H1 (cell line): ENCODE measurements at regions not wholly inside any gene's neighbourhood (a gene's known extent, or its start where the extent isn't known, plus 50 kb on each side); places are given as distances from the start of the nearest gene placed in this dataset.

Source experiments
- CBX5 ChIP-seq: fragments of 300-800, 300-1000 bp; sonication (generic); IDR thresholded peaks from 2 replicates; pipeline ENCODE4 v1.7.1; 2016; ENCODE audit warnings: antibody characterized with exemption, low read length, low read depth
- CHD1 ChIP-seq: IDR thresholded peaks from 2 replicates; pipeline ENCODE4 v1.6.1; 2012; ENCODE audit warnings: low read depth, low read length, improper control_type of control experiment
- CTCF ChIP-seq, 3 experiments: IDR thresholded peaks; 1 replicate in 2 of 3; 2 replicates in 1 of 3; pipeline versions ENCODE4 v1.5.1 to v1.6.1; 2011; ENCODE audit warnings: low read length in 3 of 3, mild to moderate bottlenecking in 3 of 3, inconsistent platforms in 2 of 3, low read depth in 1 of 3, moderate library complexity in 1 of 3; ENCODE audit not compliant: insufficient read depth in 1 of 3; ENCODE audit errors: control extremely low read depth in 1 of 3
- EP300 ChIP-seq, 2 experiments: IDR thresholded peaks; 1 replicate in 1 of 2; 2 replicates in 1 of 2; pipeline ENCODE4 v1.6.1; 2011 to 2012; ENCODE audit warnings: low read depth in 2 of 2, low read length in 2 of 2, mild to moderate bottlenecking in 2 of 2, borderline replicate concordance in 1 of 2, inconsistent platforms in 1 of 2, moderate library complexity in 1 of 2
- EZH2 ChIP-seq: fragments of 200-600 bp; sonication (generic); IDR thresholded peaks from 2 replicates; pipeline ENCODE4 v1.7.1; 2012; ENCODE audit warnings: low read depth, mild to moderate bottlenecking, moderate library complexity, low read length, inconsistent platforms; ENCODE audit not compliant: severe bottlenecking
- GABPA ChIP-seq: IDR thresholded peaks from 2 replicates; pipeline ENCODE4 v1.6.1; 2011; ENCODE audit warnings: mild to moderate bottlenecking, low read length, moderate library complexity, borderline replicate concordance; ENCODE audit not compliant: insufficient read depth
- KDM1A ChIP-seq: fragments of 200-600, 300-600 bp; sonication (generic); IDR thresholded peaks from 2 replicates; pipeline ENCODE4 v1.7.1; 2016; ENCODE audit warnings: mild to moderate bottlenecking, low read length, borderline replicate concordance
- NRF1 ChIP-seq: IDR thresholded peaks from 2 replicates; pipeline ENCODE4 v1.6.1; 2011; ENCODE audit warnings: mild to moderate bottlenecking, low read depth, low read length, improper control_type of control experiment
- POLR2A ChIP-seq, 2 experiments: IDR thresholded peaks; 1 replicate in 1 of 2; 2 replicates in 1 of 2; pipeline ENCODE4 v1.6.1; 2011; ENCODE audit warnings: low read depth in 2 of 2, low read length in 2 of 2, mild to moderate bottlenecking in 2 of 2; ENCODE audit errors: control extremely low read depth in 1 of 2
- SIN3A ChIP-seq, 2 experiments: IDR thresholded peaks in 1 of 2; conservative IDR thresholded peaks in 1 of 2; 2 replicates each; pipeline ENCODE4 v1.6.1; 2011 to 2012; ENCODE audit warnings: low read length in 2 of 2, improper control_type of control experiment in 1 of 2, low read depth in 1 of 2, mild to moderate bottlenecking in 1 of 2
- TAF1 ChIP-seq: IDR thresholded peaks from 2 replicates; pipeline ENCODE4 v1.6.1; 2011; ENCODE audit warnings: mild to moderate bottlenecking, low read depth, low read length
- TCF12 ChIP-seq: IDR thresholded peaks from 2 replicates; pipeline ENCODE4 v1.6.1; 2011; ENCODE audit warnings: low read depth, mild to moderate bottlenecking, low read length

DNA sequence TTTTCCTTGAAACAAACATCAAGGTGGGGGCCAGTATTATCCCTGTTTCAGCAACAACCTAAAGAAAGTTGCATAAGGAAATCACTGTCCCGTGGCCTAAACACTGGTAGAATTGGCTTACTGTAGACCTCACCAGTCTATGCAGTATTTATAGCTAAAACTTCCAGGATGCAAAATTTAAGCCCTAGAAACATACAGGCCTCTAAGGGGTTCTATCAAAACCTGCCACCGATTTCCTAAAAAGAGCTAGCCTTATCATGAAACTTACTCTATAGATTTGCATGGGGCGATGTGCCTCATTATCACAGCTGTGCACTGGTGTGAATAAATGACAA lies 84.3 kb upstream of the FOXQ1 start:
- TF ChIP-seq NRF1, result no peak
- TF ChIP-seq EP300 (IDR thresholded peaks at IDR 0.05; ENCODE audit: borderline replicate concordance in 1 of 2, low read depth in 2 of 2, low read length in 2 of 2), result no peak
- TF ChIP-seq TAF1, result no peak
- no peak for TF ChIP-seq CHD1
- TF ChIP-seq SIN3A (conservative IDR thresholded peaks at IDR 0.05 in 1 of 2, IDR thresholded peaks at IDR 0.05 in 1 of 2; ENCODE audit: low read depth in 1 of 2, low read length in 2 of 2), result no peak
- no peak for TF ChIP-seq EZH2
- TF ChIP-seq TCF12, result no peak
- no peak for TF ChIP-seq CBX5
- no peak for TF ChIP-seq POLR2A (IDR thresholded peaks at IDR 0.05; ENCODE audit: control extremely low read depth in 1 of 2, low read depth in 2 of 2, low read length in 2 of 2)
- no peak for TF ChIP-seq CTCF (IDR thresholded peaks at IDR 0.05; ENCODE audit: control extremely low read depth in 1 of 3, insufficient read depth in 1 of 3, low read depth in 1 of 3, low read length in 3 of 3)
- no peak for TF ChIP-seq GABPA
- no peak for TF ChIP-seq KDM1A
